ENCODE measurements at regions not wholly inside any gene's neighbourhood (a gene's known extent, or its start where the extent isn't known, plus 50 kb on each side); places are given as distances from the start of the nearest gene placed in this dataset.

DNA sequence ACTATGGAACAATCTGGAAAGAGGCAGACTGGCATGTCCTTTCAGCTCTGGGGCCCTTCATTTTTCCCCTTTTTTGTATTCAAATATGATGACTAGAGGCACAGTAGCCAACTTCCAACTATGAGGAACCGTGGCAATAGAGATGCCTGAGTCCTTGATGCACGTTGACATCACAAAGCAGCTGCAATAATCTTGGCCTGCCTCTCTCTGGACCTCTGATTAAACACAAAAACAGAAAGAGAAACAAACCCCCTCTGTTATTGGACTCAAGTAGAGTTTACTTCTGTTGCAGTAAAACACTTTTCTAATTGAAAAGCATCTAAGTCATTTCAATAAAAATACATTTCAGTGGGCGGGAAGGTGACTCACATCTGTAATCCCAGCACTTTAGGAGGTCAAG lies 122.2 kb upstream of the GRAMD2B start:
- no peak for DNase-seq (ENCODE audit: low read depth in 1 of 2, low spot score in 1 of 2)

DNA sequence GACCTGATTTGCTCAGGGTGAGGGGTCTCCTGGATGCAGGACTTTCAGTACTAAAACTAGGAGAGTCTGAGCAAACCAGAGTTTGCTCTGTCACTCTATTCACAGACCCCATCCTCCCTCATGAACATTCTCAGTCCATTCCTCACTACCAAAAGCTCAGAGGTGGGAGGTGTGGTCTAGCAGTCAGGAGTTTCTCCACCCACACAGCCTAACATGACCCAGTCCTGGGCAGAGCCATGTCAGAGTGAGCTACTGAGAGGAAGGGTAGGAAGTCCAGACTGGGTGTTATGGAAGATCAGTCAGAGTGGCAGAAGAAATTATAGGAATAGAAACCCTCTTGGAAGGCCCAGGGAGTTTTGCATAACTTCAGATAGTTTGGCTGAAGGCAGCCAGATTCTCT lies 113.3 kb upstream of the GRAMD2B start:
- no peak for DNase-seq (ENCODE audit: low read depth in 1 of 2, low spot score in 1 of 2)

DNA sequence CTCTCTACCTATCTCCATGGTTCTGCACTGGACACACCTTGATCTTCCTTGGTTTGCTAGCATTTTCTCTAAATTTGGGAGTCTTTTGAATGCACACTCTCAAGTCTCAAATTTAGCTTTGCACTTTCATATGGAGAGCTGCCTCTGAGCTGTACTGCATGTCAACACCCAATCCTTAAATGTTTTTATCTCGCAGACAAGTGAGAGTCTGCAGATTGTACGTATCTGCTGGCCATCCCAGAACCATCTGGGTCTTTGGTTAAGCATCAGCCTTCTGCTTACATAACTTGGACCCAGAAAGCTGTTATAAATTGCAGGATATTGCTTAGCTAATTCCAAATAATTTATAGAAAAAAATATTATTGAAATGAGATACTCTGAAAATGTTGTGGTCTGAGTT lies 111.4 kb upstream of the GRAMD2B start:
- no peak for DNase-seq (ENCODE audit: low read depth in 1 of 2, low spot score in 1 of 2)

DNA sequence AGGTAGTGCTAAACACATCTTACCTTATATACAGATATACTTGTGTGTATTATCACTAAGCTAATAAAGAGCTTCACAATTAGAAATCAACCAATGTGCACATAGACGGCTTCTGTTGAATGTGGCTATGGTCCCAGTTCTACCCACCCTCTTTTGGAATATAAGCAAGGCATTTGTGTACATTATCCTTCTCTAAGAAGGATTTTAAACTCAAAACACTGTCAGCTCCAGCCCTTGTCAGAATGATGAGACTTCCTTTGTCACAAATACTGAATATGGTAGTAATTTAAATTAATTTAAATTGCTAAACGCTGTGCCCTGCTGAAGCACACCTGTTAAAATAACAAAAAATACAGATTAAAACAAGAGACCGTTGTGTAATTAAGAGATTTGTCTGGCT lies 107.9 kb upstream of the GRAMD2B start:
- no peak for DNase-seq (ENCODE audit: low read depth in 1 of 2, low spot score in 1 of 2)

DNA sequence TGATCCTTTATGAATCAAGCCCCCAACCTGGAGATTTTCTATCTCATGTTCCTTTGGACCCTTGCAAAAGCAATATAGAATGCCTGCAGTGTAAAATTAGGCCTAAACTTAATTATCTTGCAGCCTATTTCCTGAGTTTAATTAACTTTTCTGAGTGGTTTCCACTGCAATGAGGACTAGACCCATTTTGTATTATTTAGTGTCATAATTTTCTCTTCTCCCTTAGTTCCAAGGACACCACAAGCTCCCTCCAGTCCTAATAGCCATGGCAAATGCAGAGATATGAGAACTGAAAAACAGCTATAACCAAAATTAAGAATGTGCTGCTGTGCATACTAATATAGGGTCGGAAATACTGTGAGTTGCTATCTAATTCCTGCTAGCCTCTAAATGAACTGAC lies 90.9 kb upstream of the GRAMD2B start:
- no peak for DNase-seq (ENCODE audit: low read depth in 1 of 2, low spot score in 1 of 2)

DNA sequence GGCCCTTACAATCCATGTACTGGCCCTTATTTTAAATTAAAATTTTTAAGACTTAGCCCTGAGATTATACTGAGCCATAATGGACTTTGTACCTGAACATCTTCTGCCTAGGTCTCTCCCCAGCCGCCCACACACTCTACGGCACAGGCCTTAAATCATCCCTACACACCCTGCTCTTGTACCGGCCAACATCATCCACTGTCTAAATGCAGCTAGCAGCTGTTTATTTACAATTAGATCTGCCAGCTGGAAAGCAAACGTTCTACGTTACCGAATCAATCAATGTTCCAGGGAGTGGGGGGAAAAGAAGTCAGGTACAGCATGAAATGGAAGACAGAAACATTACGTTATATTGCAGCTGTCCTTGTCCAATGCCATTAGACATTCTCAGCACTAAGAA lies 88.4 kb upstream of the GRAMD2B start:
- DNase-seq (ENCODE audit: low read depth in 1 of 2, low spot score in 1 of 2): no peak

DNA sequence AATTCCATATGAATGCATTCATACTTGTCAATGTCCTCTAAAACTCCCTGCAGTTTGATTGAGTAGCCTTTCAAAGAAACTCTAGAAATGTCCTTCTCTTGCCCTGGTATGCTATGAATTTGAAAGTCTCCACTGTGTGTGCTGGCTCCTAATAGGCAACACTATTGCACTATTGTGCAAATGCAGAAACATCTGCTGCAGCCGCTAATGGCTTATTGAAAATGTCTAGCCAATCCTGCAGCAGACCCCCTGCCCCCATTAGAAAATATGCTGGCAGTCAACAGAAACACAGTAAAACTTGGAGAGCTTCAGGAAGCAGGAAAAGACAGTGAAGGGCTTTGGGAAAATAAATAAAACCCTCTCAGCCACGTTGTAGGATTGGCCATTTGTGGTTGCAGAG lies 87.3 kb upstream of the GRAMD2B start:
- DNase-seq (ENCODE audit: low read depth in 1 of 2, low spot score in 1 of 2): no peak

DNA sequence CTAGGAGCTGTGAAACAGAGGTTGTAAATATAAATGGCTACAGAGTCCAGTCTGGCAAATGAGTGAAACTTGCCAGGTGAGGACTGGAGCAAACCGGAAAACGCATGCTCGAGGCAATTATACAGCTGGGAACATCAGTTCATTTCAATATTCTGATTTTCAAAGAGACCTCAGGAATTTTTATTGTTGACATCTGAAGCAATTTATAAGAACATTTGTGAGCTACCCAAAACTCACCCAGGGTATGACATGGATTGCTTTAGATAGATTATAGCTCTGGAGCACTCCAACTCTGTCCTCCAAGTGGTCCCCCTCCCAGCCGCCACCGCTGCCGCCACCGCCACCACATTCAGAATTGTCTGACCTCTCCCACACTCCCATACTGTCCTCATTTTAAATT lies 84.6 kb upstream of the GRAMD2B start:
- no peak for DNase-seq (ENCODE audit: low read depth in 1 of 2, low spot score in 1 of 2)

DNA sequence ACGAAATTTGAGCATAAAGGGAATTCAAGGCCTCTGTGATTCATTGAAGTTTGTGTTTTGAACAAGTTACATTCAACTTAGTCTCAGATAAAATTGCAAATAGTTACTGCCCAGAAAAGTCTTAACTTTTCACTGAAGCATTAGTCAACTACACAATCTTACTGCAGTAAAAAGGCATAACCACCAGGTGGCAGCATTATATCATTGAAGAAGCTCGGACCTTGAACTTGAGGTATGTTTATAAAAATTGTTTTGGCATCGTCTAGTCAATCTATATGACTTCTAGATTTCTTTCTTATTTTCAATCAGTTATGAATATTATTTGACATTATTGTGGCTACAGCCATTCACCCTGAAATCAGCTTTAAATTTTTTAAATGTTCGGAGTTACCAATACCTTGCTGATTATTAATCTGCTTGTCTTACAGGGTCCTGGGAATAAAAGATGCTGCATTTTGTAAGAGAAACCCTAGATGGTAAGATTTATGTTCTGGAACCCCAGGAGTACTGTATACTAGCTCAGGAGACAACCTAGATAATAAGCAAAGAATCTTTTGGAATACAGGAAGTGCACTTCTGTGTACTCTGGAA lies 83.9 kb upstream of the GRAMD2B start:
- DNase-seq (ENCODE audit: low read depth in 1 of 2, low spot score in 1 of 2): peak in 1 of 2 donors; percentile 9

DNA sequence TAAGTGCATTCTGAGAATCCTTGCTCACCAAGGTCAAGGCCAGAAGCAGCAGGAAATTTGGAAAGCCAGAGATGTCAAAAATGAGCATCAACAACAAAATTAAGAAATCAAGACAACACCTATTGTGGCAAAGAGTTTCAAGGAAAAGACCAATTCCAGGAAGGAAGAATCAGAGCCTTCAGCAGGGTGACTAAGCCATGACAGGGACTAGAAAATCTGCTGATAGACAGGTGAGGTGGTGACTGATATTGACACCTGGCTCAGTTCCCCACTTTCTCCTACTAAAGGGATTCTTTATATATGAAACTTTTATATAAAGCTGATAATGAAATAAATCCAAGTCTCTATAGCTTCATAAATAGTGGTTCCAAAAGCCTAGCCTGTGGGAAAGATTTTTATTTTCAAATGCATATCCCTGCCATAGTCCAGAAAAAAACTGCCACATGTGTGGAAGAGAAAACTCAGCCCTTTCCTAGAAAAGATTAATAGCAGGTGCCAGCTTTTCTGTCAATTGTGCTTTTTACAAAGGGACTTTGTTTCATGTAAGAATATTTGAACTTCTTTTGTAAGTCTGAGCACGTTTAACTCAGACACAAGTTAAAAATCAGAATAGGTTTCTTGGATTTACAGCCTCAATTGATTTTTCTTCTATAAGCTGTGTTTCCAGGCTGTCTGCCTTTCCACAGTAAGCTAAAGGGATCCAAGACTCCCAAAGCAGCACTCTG lies 81.1 kb upstream of the GRAMD2B start:
- no peak for DNase-seq (ENCODE audit: low read depth in 1 of 2, low spot score in 1 of 2)

DNA sequence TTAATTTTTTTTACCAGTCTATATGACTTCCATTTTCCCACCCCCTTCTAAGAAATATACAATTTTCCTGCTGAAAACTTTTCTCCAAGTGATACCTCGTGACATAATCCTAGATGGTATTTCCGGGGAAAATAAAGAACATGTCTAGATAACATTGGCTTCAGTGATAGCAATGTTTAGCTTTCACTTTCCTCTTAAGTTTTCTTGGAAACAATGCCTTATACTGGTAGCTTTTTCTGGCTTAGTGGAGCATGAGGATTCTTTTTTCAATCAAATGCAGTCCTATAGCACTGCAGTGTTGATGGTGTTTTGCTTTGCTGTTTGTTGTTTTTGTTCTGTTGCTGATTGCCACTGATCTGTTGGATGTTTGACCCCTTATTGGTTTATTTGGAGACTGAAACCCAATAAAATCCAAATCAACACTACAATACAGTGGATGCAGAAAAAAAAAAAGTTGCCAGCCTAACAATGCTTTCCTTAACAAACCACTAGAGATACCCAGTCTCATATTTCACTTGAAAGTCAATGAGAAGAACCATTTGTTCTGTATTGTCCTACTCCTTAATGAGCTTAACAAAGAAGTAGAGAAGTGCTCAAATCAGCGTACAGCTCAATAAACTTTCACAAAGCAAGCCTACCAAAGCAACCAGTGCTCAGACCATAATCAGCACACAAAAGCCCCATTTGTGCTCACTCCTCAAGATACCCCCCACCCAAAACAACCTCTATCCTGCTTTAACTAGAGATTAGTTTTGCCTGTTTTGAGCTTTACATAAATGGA lies 74.2 kb upstream of the GRAMD2B start:
- DNase-seq (ENCODE audit: low read depth in 1 of 2, low spot score in 1 of 2): no peak

DNA sequence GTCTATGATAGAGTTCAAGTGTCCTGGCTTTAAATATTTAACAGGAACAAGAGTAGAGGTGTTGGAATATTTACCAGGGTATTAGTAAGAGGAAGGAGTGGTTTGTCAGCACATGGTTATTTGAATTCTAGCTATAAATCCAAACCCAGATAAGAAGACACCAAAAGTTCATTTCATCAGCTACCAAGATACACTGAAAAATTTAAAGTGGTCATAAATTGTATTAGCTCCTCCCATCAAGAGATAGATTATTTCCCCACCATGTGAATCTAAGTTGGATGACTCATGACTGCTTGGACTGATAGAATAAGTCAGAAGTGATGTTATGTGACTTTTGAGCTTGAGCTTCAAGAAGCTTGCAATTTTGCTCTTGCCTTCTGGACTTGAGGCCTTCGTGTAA lies 72.1 kb upstream of the GRAMD2B start:
- no peak for DNase-seq (ENCODE audit: low read depth in 1 of 2, low spot score in 1 of 2)

DNA sequence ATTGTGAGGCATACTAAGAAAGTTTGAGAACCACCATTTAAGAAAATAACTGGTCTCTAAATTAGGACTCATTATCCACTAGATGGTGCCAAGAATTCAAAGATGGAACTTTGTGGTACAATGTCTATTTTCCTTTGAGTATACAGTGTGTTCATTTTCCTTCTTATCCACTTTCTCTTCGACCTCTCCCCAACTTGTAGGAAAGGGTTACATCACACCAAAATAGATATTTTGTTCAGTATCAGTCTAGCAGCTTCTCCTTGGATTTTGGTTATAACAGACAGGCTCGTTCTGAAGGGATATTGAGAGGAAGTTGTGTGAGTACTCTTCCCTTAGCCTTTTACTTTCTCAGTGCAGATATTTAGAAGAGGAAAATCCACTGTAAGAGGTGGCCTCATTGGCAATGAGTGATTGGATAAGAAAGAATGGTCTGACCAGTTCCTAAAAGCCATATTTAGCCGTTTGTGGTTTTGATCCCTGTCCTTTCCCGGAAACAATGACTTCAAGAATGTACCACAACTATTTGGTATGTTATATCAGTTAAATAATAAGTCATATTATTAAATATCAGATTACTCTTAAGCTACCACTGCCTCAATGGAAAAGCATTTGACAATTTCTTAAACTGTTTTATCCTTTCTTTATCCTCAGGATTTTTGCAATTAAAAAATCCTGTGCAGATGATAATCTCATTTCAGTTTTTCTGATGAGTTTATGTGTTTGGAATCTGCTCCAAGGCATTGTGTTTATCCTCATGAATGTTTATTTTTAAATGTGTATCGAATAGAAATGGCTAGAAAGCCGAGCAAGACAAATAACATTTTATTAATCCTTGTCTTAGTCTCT lies 69.0 kb upstream of the GRAMD2B start:
- no peak for DNase-seq (ENCODE audit: low read depth in 1 of 2, low spot score in 1 of 2)

DNA sequence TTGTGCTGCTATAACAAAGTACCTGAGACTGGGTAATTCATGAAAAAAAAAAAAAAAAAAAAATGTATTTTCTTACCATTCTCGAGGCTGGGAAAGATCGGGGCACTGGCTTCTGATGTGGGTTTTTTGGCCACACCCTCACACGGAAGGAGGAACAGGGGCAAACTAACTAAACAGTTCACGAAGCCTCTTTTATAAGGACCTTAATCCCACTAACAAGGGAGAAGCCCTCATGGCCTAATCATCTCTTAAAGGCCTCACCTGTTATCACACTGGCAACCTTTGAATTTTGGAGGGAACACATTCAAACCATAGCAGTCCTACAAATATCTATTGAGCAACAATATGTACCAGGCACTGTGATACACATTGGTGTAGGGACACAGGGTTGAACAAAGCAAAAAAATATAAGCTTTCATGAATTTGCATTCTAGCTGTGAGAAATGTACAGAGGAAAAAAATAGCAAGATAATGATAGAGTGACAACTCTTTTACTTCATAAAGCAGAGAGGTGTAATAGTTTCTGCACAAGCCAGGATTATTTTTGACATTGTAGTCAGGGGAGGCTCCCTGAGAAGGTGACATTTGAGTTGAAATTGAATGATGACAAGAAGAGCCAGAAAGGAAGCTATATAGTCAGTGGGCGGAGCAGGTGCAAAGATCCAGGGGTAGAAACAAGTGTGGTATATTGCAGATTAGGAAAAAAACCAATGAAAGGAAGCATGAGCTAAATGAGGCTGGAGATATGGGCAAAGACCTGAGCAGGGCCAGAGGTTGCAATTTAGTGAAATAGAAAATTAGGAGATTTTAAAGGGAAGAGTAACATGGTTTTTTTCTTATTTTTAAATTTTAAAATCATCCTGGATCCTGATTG lies 68.1 kb upstream of the GRAMD2B start:
- no peak for DNase-seq (ENCODE audit: low read depth in 1 of 2, low spot score in 1 of 2)

DNA sequence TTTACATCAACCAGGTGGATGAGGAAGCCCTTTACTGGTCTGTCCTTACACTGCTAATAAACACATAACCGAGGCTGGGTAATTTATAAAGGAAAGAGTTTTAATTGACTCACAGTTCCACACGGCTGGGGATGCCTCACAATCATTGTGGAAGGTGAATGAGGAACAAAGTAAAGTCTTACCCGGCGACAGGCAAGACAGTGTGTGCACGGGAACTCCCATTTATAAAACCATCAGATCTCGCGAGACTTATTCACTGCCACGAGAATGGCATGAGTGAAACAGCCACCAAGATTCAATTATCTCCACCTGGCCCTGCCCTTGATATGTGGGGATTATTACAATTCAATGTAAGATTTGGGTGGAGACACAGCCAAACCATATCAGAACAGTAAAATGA lies 67.3 kb upstream of the GRAMD2B start:
- DNase-seq (ENCODE audit: low read depth in 1 of 2, low spot score in 1 of 2): no peak

DNA sequence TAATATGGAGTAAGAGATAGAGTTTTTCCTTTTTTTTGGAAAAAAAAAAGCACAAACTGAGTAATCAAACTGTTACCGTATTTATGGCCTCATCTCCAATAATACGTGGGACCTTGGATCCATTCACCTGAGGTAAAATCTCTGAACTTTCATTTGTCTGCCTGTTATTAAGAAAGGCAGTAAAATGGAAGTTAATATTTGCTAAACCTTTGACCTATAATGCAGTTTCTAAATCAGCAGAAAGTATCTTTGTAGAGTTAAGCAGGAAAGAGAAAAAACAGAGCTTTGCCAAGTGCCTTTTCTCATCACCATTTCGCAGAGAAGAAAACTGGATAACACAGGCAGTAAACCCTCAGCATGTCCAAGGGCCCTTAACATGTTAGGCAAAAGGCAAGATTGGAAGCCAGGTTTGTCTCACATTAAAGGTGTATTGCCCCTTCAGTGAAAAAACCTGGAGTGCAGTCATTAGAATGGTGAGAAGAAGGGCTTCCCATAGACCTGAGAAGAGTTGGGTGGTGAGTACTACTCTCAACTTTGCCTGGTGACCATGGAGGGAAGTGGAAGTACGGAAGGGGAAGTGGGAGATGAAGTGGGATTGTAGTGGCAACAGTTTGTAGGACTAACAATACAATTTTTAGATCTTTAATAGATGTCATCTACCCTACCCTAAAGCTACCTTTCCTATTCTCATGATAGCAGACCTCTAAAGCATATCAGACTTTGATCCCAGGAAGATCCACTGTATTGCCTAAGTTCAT lies 65.4 kb upstream of the GRAMD2B start:
- DNase-seq (ENCODE audit: low read depth in 1 of 2, low spot score in 1 of 2): no peak

DNA sequence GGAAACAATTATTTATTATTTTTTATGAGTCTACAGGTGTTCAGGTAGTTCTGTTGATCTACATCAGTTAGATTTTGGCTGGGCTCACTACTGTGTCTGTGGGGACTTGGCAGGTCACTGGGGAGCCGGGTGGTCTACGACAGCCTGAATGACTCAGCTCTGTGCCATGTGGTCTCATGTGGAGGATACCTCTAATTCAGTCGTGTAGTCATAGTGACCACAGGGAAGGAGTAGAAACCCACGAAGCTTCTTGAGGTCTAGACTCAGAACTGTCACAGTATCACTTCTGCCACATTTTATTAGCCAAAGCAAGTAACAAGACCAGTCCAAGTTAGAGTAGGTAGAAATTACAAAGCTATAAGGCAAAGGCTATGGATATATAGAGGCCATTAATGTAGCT lies 64.7 kb upstream of the GRAMD2B start:
- DNase-seq (ENCODE audit: low read depth in 1 of 2, low spot score in 1 of 2): no peak

DNA sequence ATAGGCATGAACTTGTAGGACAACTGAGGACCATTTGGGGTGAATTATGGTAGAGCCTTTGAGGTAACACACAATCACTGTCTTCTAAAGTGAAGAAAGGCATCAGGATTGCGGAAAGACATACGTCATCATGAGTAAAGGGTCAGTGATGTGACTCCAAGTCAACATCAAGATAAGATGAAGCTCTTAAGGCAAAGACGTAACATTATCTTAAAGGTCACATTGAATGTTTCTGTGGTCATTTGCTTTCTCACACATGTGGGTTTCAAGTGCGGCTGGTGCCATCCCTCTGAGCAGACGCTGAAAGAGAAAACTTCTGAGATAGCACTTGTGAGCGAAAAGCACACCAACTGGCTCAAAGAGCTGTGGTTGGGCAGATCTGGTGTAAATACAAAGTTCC lies 63.3 kb upstream of the GRAMD2B start:
- DNase-seq (ENCODE audit: low read depth in 1 of 2, low spot score in 1 of 2): no peak

DNA sequence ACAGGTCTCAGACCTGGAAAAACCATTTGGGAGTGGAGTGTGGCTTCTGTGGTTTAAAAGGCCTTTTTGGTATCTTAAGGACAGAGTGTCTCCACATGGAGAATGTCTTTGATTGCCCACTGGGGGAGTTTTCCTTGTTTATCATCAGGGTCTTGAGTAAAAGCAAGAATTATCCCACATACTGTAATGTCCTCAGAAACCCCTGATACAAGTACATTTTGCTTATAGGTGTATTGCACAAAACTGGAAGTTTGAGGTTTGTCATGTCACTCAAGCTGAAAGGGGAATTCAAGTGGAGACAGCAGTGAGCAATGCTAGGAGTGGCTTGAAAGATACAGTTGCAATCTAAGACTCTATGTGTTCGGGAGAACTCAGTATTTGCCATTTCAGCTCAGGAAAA lies 62.7 kb upstream of the GRAMD2B start:
- DNase-seq (ENCODE audit: low read depth in 1 of 2, low spot score in 1 of 2): no peak

DNA sequence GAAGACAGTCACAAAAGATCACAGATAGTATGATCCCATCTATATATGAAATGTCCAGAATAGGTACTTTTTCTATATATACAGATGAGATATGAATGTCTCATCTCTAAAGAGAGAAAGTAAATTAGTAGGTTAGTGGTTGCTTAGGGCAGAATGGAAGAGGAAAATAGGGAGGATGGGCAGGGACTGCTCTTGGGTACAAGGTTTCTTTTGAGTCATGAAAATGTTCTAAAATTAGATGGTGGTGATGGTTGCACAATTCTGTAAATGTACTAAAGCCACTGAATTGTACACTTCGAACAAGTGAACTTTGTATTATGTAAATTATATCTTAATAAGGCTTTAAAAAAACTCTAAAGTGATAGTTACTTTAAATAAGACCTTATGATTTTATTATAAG lies 59.6 kb upstream of the GRAMD2B start:
- DNase-seq (ENCODE audit: low read depth in 1 of 2, low spot score in 1 of 2): no peak
